ENCODE measurements at regions not wholly inside any gene's neighbourhood (a gene's known extent, or its start where the extent isn't known, plus 50 kb on each side); places are given as distances from the start of the nearest gene placed in this dataset.

GRCh38 chr6:113733381-113733780 is 123.8 kb upstream of the MARCKS start:
- DNase-seq (ENCODE audit: low read depth, low spot score): no peak
- TF ChIP-seq FOXP2 (optimal IDR thresholded peaks at IDR 0.05; ENCODE audit: control extremely low read depth, extremely low read length, insufficient read depth) (no peak), EZH2 (IDR thresholded peaks at IDR 0.05) (no peak), POLR2AphosphoS5 (IDR thresholded peaks at IDR 0.05; ENCODE audit: borderline replicate concordance, low read depth, low read length) (no peak)
- no peaks in the 10 kb centered on the region for H3K9me3 ChIP-seq (ENCODE audit: low read depth, low read length)
- peak overlapping the region; percentile 2; the same call in 1 of the 2 replicates for H3K4me3 ChIP-seq
- H3K9ac ChIP-seq (ENCODE audit: insufficient read length): no peak overlapping the region
- no peaks in the 10 kb centered on the region for H3K36me3 ChIP-seq (ENCODE audit: insufficient read depth, low read length)
- peak overlapping the region; percentile 65 for H3K27ac ChIP-seq

GRCh38 chr6:113734982-113735381 is 122.2 kb upstream of the MARCKS start:
- no peak for TF ChIP-seq POLR2AphosphoS5 (IDR thresholded peaks at IDR 0.05; ENCODE audit: borderline replicate concordance, low read depth, low read length)
- no peak for TF ChIP-seq EZH2 (IDR thresholded peaks at IDR 0.05)
- TF ChIP-seq FOXP2 (optimal IDR thresholded peaks at IDR 0.05; ENCODE audit: control extremely low read depth, extremely low read length, insufficient read depth): no peak
- peak overlapping the region; percentile 70 for H3K4me3 ChIP-seq
- H3K9me3 ChIP-seq (ENCODE audit: low read depth, low read length): no peaks in the 10 kb centered on the region
- no peak for DNase-seq (ENCODE audit: low read depth, low spot score)
- peak overlapping the region; percentile 95 for H3K27ac ChIP-seq
- peak overlapping the region; percentile 26 for H3K9ac ChIP-seq (ENCODE audit: insufficient read length)
- no peaks in the 10 kb centered on the region for H3K36me3 ChIP-seq (ENCODE audit: insufficient read depth, low read length)

- TF ChIP-seq EZH2 (IDR thresholded peaks at IDR 0.05): no peak
- no peak for TF ChIP-seq FOXP2 (optimal IDR thresholded peaks at IDR 0.05; ENCODE audit: control extremely low read depth, extremely low read length, insufficient read depth)
- TF ChIP-seq POLR2AphosphoS5 (IDR thresholded peaks at IDR 0.05; ENCODE audit: borderline replicate concordance, low read depth, low read length): no peak
- Histone ChIP-seq H3K9me3 (ENCODE audit: low read depth, low read length) (no peaks in the 10 kb centered on the region), H3K36me3 (ENCODE audit: insufficient read depth, low read length) (no peaks in the 10 kb centered on the region), H3K27ac (peak overlapping the region; percentile 95), H3K4me3 (peak overlapping the region; percentile 70), H3K9ac (ENCODE audit: insufficient read length) (peak overlapping the region; percentile 46)
- DNase-seq (ENCODE audit: low read depth, low spot score): peak; percentile 60
Measured at GRCh38 chr6:113735491-113735890, 121.7 kb upstream of the MARCKS start.

DNA sequence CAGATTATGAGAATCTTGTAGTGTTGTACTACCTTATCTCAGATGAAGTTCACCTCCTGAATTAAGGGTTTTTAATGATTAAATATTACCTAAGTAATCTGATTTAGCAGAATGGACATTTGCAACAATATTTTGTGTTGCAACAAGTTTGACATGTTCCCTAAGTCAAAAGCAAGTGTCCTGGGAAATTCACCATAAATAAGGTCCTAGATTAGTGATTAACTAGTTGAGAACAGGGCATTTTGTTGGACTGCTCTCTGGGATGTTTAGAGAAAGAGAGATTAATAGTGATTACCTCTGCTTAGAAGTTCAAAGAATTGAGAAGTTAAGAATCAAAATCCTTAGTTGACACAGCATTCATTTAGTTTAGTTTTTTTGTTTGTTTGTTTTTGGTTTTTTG is 120.2 kb upstream of the MARCKS start:
- no peaks in the 10 kb centered on the region for H3K9me3 ChIP-seq (ENCODE audit: low read depth, low read length)
- H3K36me3 ChIP-seq (ENCODE audit: insufficient read depth, low read length): no peaks in the 10 kb centered on the region
- DNase-seq (ENCODE audit: low read depth, low spot score): no peak
- TF ChIP-seq POLR2AphosphoS5 (IDR thresholded peaks at IDR 0.05; ENCODE audit: borderline replicate concordance, low read depth, low read length): no peak
- no peak for TF ChIP-seq FOXP2 (optimal IDR thresholded peaks at IDR 0.05; ENCODE audit: control extremely low read depth, extremely low read length, insufficient read depth)
- no peak for TF ChIP-seq EZH2 (IDR thresholded peaks at IDR 0.05)
- no peak overlapping the region for H3K4me3 ChIP-seq
- no peak overlapping the region for H3K9ac ChIP-seq (ENCODE audit: insufficient read length)
- no peak overlapping the region for H3K27ac ChIP-seq

- no peak for DNase-seq (ENCODE audit: low read depth, low spot score)
- Histone ChIP-seq H3K9me3 (ENCODE audit: low read depth, low read length) (no peaks in the 10 kb centered on the region), H3K4me3 (no peak overlapping the region), H3K27ac (no peak overlapping the region), H3K9ac (ENCODE audit: insufficient read length) (no peak overlapping the region), H3K36me3 (ENCODE audit: insufficient read depth, low read length) (no peaks in the 10 kb centered on the region)
- TF ChIP-seq POLR2AphosphoS5 (IDR thresholded peaks at IDR 0.05; ENCODE audit: borderline replicate concordance, low read depth, low read length): no peak
- no peak for TF ChIP-seq EZH2 (IDR thresholded peaks at IDR 0.05)
- no peak for TF ChIP-seq FOXP2 (optimal IDR thresholded peaks at IDR 0.05; ENCODE audit: control extremely low read depth, extremely low read length, insufficient read depth)
Measured at GRCh38 chr6:113739041-113739655, 118.0 kb upstream of the MARCKS start.

- H3K27ac ChIP-seq: no peak overlapping the region
- H3K9ac ChIP-seq (ENCODE audit: insufficient read length): no peak overlapping the region
- TF ChIP-seq EZH2 (IDR thresholded peaks at IDR 0.05) (no peak), POLR2AphosphoS5 (IDR thresholded peaks at IDR 0.05; ENCODE audit: borderline replicate concordance, low read depth, low read length) (no peak), FOXP2 (optimal IDR thresholded peaks at IDR 0.05; ENCODE audit: control extremely low read depth, extremely low read length, insufficient read depth) (no peak)
- no peak overlapping the region for H3K4me3 ChIP-seq
- no peaks in the 10 kb centered on the region for H3K36me3 ChIP-seq (ENCODE audit: insufficient read depth, low read length)
- no peaks in the 10 kb centered on the region for H3K9me3 ChIP-seq (ENCODE audit: low read depth, low read length)
- DNase-seq (ENCODE audit: low read depth, low spot score): no peak
Measured at GRCh38 chr6:113741651-113742050, 115.5 kb upstream of the MARCKS start.

DNA sequence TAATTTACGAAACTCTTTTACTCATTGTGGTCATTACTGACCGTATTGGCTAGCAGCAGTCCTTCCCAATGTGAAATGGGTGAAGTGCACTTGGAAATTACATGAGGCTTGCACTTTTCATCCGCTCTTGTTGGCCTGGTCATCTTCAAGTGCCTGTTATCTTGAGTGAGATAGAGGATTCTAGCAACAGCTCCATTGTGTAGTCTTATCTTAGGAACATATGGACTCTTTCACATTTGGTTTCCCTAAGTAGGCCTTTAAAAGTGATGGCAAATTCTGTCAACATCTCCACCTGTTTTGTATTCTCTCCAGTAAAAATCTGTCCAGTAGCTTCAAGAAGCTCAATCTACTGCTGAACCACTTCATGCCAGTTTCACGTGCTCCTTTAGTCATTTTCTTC is 114.8 kb upstream of the MARCKS start:
- no peak overlapping the region for H3K27ac ChIP-seq
- H3K9me3 ChIP-seq (ENCODE audit: low read depth, low read length): no peaks in the 10 kb centered on the region
- no peak for DNase-seq (ENCODE audit: low read depth, low spot score)
- no peak overlapping the region for H3K9ac ChIP-seq (ENCODE audit: insufficient read length)
- H3K36me3 ChIP-seq (ENCODE audit: insufficient read depth, low read length): no peaks in the 10 kb centered on the region
- no peak for TF ChIP-seq FOXP2 (optimal IDR thresholded peaks at IDR 0.05; ENCODE audit: control extremely low read depth, extremely low read length, insufficient read depth)
- TF ChIP-seq EZH2 (IDR thresholded peaks at IDR 0.05): no peak
- TF ChIP-seq POLR2AphosphoS5 (IDR thresholded peaks at IDR 0.05; ENCODE audit: borderline replicate concordance, low read depth, low read length): no peak
- H3K4me3 ChIP-seq: no peak overlapping the region

DNA sequence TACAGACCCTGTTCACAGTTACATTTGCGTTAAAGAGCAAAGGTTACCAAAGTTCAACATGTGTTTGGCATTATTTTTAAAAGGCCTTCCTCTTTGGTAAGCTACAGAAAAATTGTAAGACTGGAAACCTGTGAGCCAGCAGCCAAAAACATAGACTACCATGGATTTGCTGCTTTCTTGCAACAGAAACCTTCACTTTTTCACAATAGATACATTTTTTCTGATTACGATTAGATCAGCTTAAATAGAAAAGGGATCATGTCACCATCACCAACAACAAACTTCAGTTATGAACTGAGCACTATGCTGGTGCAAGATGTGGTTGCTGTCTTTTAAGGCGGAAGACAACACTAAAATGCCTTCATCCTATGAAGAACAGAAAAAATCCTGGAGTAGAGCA is 112.3 kb upstream of the MARCKS start:
- DNase-seq (ENCODE audit: low read depth, low spot score): no peak
- Histone ChIP-seq H3K36me3 (ENCODE audit: insufficient read depth, low read length) (no peaks in the 10 kb centered on the region), H3K9ac (ENCODE audit: insufficient read length) (peak overlapping the region; percentile 0), H3K27ac (peak overlapping the region; percentile 39; the same call in 1 of the 2 replicates), H3K4me3 (peak overlapping the region; percentile 33), H3K9me3 (ENCODE audit: low read depth, low read length) (no peaks in the 10 kb centered on the region)
- TF ChIP-seq FOXP2 (optimal IDR thresholded peaks at IDR 0.05; ENCODE audit: control extremely low read depth, extremely low read length, insufficient read depth) (no peak), EZH2 (IDR thresholded peaks at IDR 0.05) (no peak), POLR2AphosphoS5 (IDR thresholded peaks at IDR 0.05; ENCODE audit: borderline replicate concordance, low read depth, low read length) (no peak)

Data from SK-N-MC (cell line).